Stimulated activated naive B cell treated with anti-CD40 and anti-IgM and Interleukin-4, amounts not matched to agents 10 μg/mL and 1 μg/mL and 100 μg/mL, for 72 hours (primary cell): ENCODE measurements at regions not wholly inside any gene's neighbourhood (a gene's known extent, or its start where the extent isn't known, plus 50 kb on each side); places are given as distances from the start of the nearest gene placed in this dataset.
"Not testable (repeated sequence)": the region's sequence is repeated elsewhere in the genome, so short reads cannot be mapped to it uniquely, and the experiment has no call there.

Source experiments
- ATAC-seq, 2 donors: fragments of 150-1000 bp; cut with Tn5 transposase; replicated peaks; 2 replicates each; pipeline ENCODE4 v1.10.0; 2021; ENCODE audit warnings: moderate library complexity in 1 of 2
- DNase-seq: peaks from one replicate; pipeline ENCODE4 v3.0.0; 2021
- H3K27ac Mint-ChIP-seq: one replicate; pipeline ENCODE4 v1.8.0; 2022; ENCODE audit warnings: mild to moderate bottlenecking, mixed read lengths
- H3K27me3 Mint-ChIP-seq, 2 donors: one replicate each; pipeline ENCODE4 v1.8.0; 2022; ENCODE audit warnings: mixed read lengths in 2 of 2
- H3K36me3 Mint-ChIP-seq, 2 donors: one replicate each; pipeline ENCODE4 v1.8.0; 2022; ENCODE audit warnings: mixed read lengths in 2 of 2, mild to moderate bottlenecking in 1 of 2
- H3K4me1 Mint-ChIP-seq, 2 donors: one replicate each; pipeline ENCODE4 v1.8.0; 2022; ENCODE audit warnings: mixed read lengths in 2 of 2, mild to moderate bottlenecking in 1 of 2
- H3K4me3 Mint-ChIP-seq, 2 donors: one replicate each; pipeline ENCODE4 v1.8.0; 2022; ENCODE audit warnings: mild to moderate bottlenecking in 2 of 2, mixed read lengths in 2 of 2, moderate library complexity in 1 of 2
- H3K9me3 Mint-ChIP-seq, 2 donors: one replicate each; pipeline ENCODE4 v1.8.0; 2022; ENCODE audit warnings: mixed read lengths in 2 of 2, mild to moderate bottlenecking in 1 of 2

DNA sequence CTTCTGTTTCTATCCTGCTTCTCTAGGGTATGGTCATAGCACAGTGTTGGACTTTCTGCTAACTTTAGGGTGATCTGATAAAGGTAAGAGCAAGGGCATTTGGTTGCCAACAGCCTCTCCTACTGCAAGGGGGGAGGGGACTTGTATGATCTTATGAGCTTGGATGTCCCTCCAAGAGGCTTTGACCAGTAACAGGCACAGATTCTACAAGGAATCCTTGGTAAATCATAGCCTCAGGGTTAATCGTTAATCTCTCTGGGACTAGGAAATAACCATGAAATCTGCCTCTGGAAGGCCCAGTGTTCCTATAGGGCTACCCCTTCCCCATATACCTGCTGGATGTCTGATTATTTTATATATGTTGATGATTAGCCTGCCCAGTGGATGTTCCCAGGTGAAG lies 134.8 kb upstream of the TNFSF4 start:
- H3K27me3 Mint-ChIP-seq, result no peaks in the 10 kb centered on the region
- H3K36me3 Mint-ChIP-seq, result peaks cover 7 to 18% of the 10 kb centered on the region in 2 donors
- DNase-seq (no peak), ATAC-seq (no peak)
- H3K27ac Mint-ChIP-seq, result no peak overlapping the region
- H3K4me3 Mint-ChIP-seq, result no peak overlapping the region
- H3K9me3 Mint-ChIP-seq, result peaks cover 0 to 6% of the 10 kb centered on the region in 2 donors
- H3K4me1 Mint-ChIP-seq, result peaks cover 0 to 2% of the 10 kb centered on the region in 2 donors

DNA sequence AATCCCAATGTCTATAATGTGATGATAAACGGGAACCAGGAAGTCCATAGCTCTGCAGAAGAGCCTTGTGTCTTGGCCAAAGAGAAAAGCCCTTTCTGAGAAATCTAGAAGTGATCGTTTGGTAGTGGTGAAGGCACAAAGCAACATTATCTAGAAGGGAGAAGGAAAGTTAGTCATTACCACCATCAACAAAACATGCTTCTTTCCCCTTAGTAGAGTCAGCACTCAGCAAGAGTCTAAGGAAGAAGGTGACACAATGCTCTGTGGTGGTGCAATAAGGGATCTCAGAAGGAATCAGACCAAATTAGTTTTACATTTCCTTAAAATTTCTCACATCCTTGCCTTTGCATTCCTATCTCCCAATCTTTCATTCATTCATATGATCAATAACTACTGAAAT lies 134.4 kb upstream of the PRDX6 start:
- H3K27ac Mint-ChIP-seq, result no peak overlapping the region
- no peaks in the 10 kb centered on the region for H3K27me3 Mint-ChIP-seq
- peaks cover 7 to 19% of the 10 kb centered on the region in 2 donors for H3K36me3 Mint-ChIP-seq
- peaks cover 0 to 6% of the 10 kb centered on the region in 2 donors for H3K9me3 Mint-ChIP-seq
- DNase-seq, result no peak
- no peak overlapping the region for H3K4me3 Mint-ChIP-seq
- no peak for ATAC-seq
- peaks cover 0 to 2% of the 10 kb centered on the region in 2 donors for H3K4me1 Mint-ChIP-seq

- Mint-ChIP-seq H3K27ac (no peak overlapping the region), H3K4me1 (peaks cover 0 to 2% of the 10 kb centered on the region in 2 donors), H3K9me3 (peaks cover 0 to 8% of the 10 kb centered on the region in 2 donors), H3K4me3 (no peak overlapping the region), H3K36me3 (peaks cover 11 to 23% of the 10 kb centered on the region in 2 donors), H3K27me3 (no peaks in the 10 kb centered on the region)
- no peak for DNase-seq
- ATAC-seq, result no peak
Measured at GRCh38 chr1:173344034-173344743, 132.9 kb upstream of the PRDX6 start.

DNA sequence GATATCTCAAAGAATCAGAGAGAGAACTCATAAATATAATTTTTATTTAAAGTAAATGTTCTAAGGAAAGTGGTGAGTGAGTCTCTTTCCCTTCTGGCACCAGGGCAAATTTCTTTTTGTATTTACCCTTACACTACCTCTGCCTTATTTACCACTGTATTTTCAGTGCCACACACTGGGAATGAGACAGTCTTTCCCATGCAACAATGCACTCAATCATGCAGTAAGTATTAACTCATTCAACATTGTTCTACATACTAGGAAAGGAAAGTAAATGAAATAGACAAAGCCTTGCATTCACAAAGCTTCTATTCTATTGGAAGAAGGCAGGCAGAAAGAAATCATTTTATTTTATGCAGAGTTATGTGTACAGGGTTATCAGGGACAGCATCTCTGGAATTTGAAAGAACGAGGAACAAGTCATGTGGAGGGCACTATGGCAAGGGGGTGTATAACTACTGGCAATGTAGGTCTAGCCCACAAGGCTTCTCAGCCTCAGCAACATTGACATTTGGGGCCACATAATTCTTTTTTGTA lies 129.8 kb upstream of the PRDX6 start:
- peaks cover 0 to 2% of the 10 kb centered on the region in 2 donors for H3K4me1 Mint-ChIP-seq
- ATAC-seq (no peak), DNase-seq (no peak)
- H3K9me3 Mint-ChIP-seq, result peaks cover 8 to 12% of the 10 kb centered on the region in 2 donors
- H3K4me3 Mint-ChIP-seq, result no peak overlapping the region
- no peaks in the 10 kb centered on the region for H3K27me3 Mint-ChIP-seq
- no peak overlapping the region for H3K27ac Mint-ChIP-seq
- H3K36me3 Mint-ChIP-seq, result peaks cover 11 to 24% of the 10 kb centered on the region in 2 donors

GRCh38 chr1:173352635-173353034 lies 124.5 kb upstream of the PRDX6 start:
- peaks cover 25 to 33% of the 10 kb centered on the region in 2 donors for H3K36me3 Mint-ChIP-seq
- DNase-seq, H3K27ac Mint-ChIP-seq, ATAC-seq, H3K4me3 Mint-ChIP-seq, H3K27me3 Mint-ChIP-seq: not testable (repeated sequence)
- peaks cover 23 to 30% of the 10 kb centered on the region in 2 donors for H3K4me1 Mint-ChIP-seq
- H3K9me3 Mint-ChIP-seq, result peaks cover 12 to 20% of the 10 kb centered on the region in 2 donors

DNA sequence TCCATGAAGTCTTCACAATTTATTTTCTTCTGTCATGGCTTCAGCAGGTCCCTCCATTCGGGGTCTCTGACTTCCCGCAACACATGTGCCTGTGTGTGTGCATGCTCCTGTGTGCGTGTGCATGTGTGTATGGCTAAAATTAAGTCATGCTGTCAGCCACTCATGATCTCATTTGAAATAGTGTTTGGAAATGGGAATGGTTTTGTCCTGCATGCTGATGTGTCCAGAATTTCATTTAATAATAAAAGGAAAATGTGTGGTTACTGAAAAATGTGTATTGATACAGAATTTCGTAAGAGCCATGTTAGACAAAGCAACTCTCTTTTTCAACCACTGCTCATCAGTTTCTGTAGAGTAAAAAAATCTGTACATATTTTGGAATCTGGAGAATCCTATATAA lies 123.8 kb upstream of the PRDX6 start:
- H3K27me3 Mint-ChIP-seq, result no peaks in the 10 kb centered on the region
- H3K4me1 Mint-ChIP-seq, result peaks cover 24 to 31% of the 10 kb centered on the region in 2 donors
- H3K9me3 Mint-ChIP-seq, result peaks cover 12 to 18% of the 10 kb centered on the region in 2 donors
- H3K36me3 Mint-ChIP-seq, result peaks cover 23 to 26% of the 10 kb centered on the region in 2 donors
- no peak for ATAC-seq
- DNase-seq, result no peak
- no peak overlapping the region for H3K27ac Mint-ChIP-seq
- no peak overlapping the region for H3K4me3 Mint-ChIP-seq

DNA sequence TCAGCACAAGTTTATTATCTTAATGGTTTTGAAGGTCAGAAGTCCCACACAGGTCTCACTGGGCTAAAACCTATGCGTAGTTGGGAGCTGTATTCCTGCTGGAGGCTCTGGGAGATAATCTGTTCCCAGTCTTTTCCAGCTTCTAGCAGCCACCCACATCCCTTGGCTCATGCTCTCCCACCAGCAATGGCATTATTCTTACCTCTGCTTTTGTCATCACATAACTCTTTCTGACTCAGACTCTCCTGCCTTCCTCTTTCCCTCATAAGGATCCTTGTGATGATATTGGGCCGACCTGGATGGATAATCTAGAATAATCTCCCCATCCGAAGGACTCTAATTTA lies 122.2 kb upstream of the PRDX6 start:
- peaks cover 21 to 29% of the 10 kb centered on the region in 2 donors for H3K36me3 Mint-ChIP-seq
- ATAC-seq (peak; percentile 19 to 22), DNase-seq (no peak)
- H3K27me3 Mint-ChIP-seq, result no peaks in the 10 kb centered on the region
- peaks cover 30 to 36% of the 10 kb centered on the region in 2 donors for H3K4me1 Mint-ChIP-seq
- H3K9me3 Mint-ChIP-seq, result peaks cover 12 to 18% of the 10 kb centered on the region in 2 donors
- H3K4me3 Mint-ChIP-seq, result peak overlapping the region in 1 of 2 donors; percentile 37
- H3K27ac Mint-ChIP-seq, result peak overlapping the region; percentile 2

DNA sequence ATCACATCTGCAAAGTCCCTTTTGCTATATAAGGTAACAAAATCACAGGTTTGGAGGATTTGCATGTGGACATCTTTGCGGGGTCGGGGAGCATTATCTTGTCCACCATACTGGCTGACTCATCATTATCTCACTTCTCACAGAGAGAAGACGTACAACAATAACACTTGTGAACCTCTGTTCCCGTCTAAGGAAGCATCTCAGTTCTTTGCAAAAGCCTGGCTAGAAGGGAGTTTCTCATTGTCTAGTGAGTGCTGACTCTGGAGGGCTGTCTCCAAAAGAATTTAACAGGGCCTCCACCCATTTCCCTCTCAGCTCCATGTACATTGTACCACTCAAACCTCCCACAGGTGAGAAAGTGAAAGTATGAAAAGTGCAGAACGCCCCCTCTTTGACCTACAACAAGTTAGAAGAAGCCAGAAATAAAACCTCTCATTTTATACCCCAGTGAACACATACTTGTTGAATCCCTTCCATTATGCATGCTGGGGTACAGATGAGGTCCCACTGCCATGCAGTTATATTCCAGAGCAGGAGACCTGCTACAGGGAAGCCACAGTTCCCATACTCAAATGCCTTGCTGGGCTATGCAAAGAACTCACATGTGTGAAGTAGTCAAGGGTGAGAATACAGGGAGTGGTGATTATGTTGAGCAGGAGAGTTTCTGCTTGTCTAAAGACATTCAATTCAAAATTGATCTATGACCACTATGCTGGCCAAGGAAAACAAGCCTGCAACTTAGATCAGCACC lies 121.7 kb upstream of the PRDX6 start:
- H3K9me3 Mint-ChIP-seq, result peaks cover 12 to 18% of the 10 kb centered on the region in 2 donors
- peaks cover 34 to 42% of the 10 kb centered on the region in 2 donors for H3K4me1 Mint-ChIP-seq
- H3K36me3 Mint-ChIP-seq, result peaks cover 21 to 29% of the 10 kb centered on the region in 2 donors
- peak overlapping the region; percentile 37 to 53 for H3K4me3 Mint-ChIP-seq
- H3K27ac Mint-ChIP-seq, result peak overlapping the region; percentile 38
- ATAC-seq, result peak; percentile 83 to 84
- H3K27me3 Mint-ChIP-seq, result no peaks in the 10 kb centered on the region
- no peak for DNase-seq

DNA sequence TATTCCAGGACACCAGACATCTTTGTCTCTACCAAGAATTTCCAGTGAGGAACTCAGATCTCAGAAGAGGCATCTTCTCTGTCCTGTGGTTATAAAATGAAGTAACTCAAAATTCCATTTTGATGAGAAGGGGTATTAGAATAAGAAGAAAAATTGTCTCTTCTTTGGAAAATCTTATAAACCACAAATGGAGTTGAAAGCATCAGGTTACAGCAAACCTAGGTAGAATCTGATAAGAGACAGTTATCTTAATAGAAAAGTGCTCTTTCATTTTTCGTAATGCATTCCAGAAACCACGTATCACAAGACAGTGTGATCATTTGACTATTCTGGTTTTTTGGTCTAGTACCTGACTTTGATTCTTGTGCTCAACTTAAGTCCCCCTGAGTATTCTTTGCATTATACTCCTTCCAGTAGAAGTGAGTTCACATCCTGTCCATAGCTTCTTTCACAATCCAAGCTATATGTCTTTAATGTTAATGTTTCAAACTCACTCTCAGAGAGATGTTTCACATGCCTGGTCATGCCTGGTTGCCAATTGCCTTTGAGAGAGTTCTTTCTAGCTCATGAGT lies 120.9 kb upstream of the PRDX6 start:
- peak; percentile 16 to 29 for ATAC-seq
- H3K4me1 Mint-ChIP-seq, result peaks cover 42 to 50% of the 10 kb centered on the region in 2 donors

GRCh38 chr1:173360487-173361063 lies 116.6 kb upstream of the PRDX6 start:
- peak; percentile 24 for DNase-seq
- Mint-ChIP-seq H3K36me3 (peaks cover 0 to 8% of the 10 kb centered on the region in 2 donors), H3K27ac (peak overlapping the region; percentile 56)

More for the DNA sequence above, 120.9 kb upstream of the PRDX6 start:
- no peaks in the 10 kb centered on the region for H3K27me3 Mint-ChIP-seq
- peaks cover 7 to 15% of the 10 kb centered on the region in 2 donors for H3K9me3 Mint-ChIP-seq
- no peak for DNase-seq
- H3K36me3 Mint-ChIP-seq, result peaks cover 21 to 25% of the 10 kb centered on the region in 2 donors
- no peak overlapping the region for H3K4me3 Mint-ChIP-seq
- peak overlapping the region; percentile 38 for H3K27ac Mint-ChIP-seq

DNA sequence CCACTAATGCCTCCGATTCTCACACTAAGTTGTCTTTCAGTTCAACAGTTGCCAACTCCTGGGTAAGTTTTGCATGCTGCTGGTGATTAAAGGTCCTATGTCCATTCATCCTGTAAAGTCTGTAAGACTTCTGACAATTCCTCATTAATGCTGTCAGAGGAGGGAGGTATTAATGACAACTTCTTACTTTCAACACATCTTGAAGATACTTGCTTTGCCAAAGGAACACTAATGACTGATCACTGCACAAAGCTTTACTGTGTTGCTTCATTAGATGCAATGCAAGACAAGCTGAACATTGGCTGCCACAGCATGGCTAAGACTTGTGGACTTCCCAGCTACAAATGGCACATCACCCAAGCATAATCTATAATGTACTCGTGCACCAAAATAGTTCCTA lies 114.6 kb upstream of the PRDX6 start:
- ATAC-seq (no peak), DNase-seq (no peak)

More at GRCh38 chr1:173360487-173361063, 116.6 kb upstream of the PRDX6 start:
- peaks cover 0 to 3% of the 10 kb centered on the region in 2 donors for H3K9me3 Mint-ChIP-seq
- peak; percentile 78 to 80 for ATAC-seq
- peaks cover 40 to 50% of the 10 kb centered on the region in 2 donors for H3K4me1 Mint-ChIP-seq
- H3K27me3 Mint-ChIP-seq, result no peaks in the 10 kb centered on the region
- peak overlapping the region; percentile 29 to 55 for H3K4me3 Mint-ChIP-seq

DNA sequence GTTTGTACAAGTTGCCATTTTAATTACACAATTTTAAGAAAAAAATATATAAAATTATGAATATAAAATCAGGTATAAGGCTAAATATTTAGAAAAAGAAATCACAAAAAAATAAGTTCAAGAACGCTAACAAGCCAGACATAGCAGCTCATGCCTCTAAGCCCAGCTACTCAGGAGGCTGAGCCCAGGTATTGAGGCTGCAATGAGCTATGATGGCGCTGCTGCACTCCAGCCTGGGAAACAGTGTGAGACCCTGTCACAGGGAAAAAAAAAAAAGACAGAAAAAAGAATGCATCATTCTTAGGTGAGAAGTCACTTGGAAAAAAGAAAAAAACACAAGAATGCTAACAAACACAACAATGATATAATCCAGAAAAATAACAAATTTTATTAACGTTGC lies 112.3 kb upstream of the PRDX6 start:
- Mint-ChIP-seq H3K9me3 (peaks cover 3 to 6% of the 10 kb centered on the region in 2 donors), H3K4me1 (peaks cover 21 to 32% of the 10 kb centered on the region in 2 donors), H3K27ac (no peak overlapping the region), H3K36me3 (peaks cover 7 to 20% of the 10 kb centered on the region in 2 donors), H3K4me3 (no peak overlapping the region), H3K27me3 (no peaks in the 10 kb centered on the region)
- DNase-seq (no peak), ATAC-seq (no peak)

More for the DNA sequence above, 114.6 kb upstream of the PRDX6 start:
- Mint-ChIP-seq H3K27ac (no peak overlapping the region), H3K4me3 (no peak overlapping the region), H3K36me3 (peaks cover 2 to 14% of the 10 kb centered on the region in 2 donors), H3K9me3 (peaks cover 0 to 3% of the 10 kb centered on the region in 2 donors), H3K4me1 (peaks cover 26 to 30% of the 10 kb centered on the region in 2 donors), H3K27me3 (no peaks in the 10 kb centered on the region)

- no peak overlapping the region for H3K27ac Mint-ChIP-seq
- no peak overlapping the region for H3K4me3 Mint-ChIP-seq
- DNase-seq (no peak), ATAC-seq (no peak)
- peaks cover 7 to 20% of the 10 kb centered on the region in 2 donors for H3K36me3 Mint-ChIP-seq
- H3K9me3 Mint-ChIP-seq, result peaks cover 3 to 6% of the 10 kb centered on the region in 2 donors
- H3K27me3 Mint-ChIP-seq, result no peaks in the 10 kb centered on the region
- peaks cover 18 to 29% of the 10 kb centered on the region in 2 donors for H3K4me1 Mint-ChIP-seq
Measured at GRCh38 chr1:173365341-173365740, 111.8 kb upstream of the PRDX6 start.

- Mint-ChIP-seq H3K36me3 (peaks cover 7 to 20% of the 10 kb centered on the region in 2 donors), H3K27ac (no peak overlapping the region), H3K4me1 (peaks cover 9 to 15% of the 10 kb centered on the region in 2 donors), H3K9me3 (peaks cover 3 to 6% of the 10 kb centered on the region in 2 donors), H3K27me3 (no peaks in the 10 kb centered on the region), H3K4me3 (no peak overlapping the region)
- no peak for DNase-seq
- no peak for ATAC-seq
Measured at GRCh38 chr1:173367136-173367535, 110.0 kb upstream of the PRDX6 start.
